ENCODE measurements at regions not wholly inside any gene's neighbourhood (a gene's known extent, or its start where the extent isn't known, plus 50 kb on each side); places are given as distances from the start of the nearest gene placed in this dataset.

DNA sequence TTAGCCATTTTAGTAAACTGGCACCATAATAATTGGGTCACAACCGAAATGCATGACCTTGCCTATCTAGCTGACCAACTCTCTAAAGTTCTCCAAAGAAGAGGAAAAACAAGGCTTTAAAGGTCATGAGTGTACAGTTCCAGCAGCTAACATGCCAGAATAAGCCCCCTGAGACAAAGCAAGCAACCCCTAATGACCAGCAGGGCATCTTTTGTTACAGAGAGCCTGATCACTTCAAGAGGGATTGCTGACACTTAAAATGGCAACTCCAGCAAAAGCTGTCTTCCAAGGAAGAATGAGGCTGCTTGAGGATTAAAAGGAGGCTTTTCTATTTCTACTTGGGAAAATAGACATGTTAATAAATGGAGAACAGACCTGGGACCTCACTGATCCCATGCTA is 213.6 kb downstream of the CDC14C start:
- TF ChIP-seq GABPB1 (CRISPR knock-in tag; IDR thresholded peaks at IDR 0.05): no peak
- no peak for TF ChIP-seq FOXP1 (CRISPR knock-in tag; IDR thresholded peaks at IDR 0.05; ENCODE audit: borderline replicate concordance)
- no peak for TF ChIP-seq SP1 (CRISPR knock-in tag; conservative IDR thresholded peaks at IDR 0.05)
- no peak for TF ChIP-seq NR1H2 (CRISPR knock-in tag; IDR thresholded peaks at IDR 0.05)
- TF ChIP-seq, protein P1, sequence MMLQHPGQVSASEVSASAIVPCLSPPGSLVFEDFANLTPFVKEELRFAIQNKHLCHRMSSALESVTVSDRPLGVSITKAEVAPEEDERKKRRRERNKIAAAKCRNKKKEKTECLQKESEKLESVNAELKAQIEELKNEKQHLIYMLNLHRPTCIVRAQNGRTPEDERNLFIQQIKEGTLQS (CRISPR knock-in tag; conservative IDR thresholded peaks at IDR 0.05): no peak
